HG02970 (cell line): ENCODE measurements at regions not wholly inside any gene's neighbourhood (a gene's known extent, or its start where the extent isn't known, plus 50 kb on each side); places are given as distances from the start of the nearest gene placed in this dataset.

Source experiments
- ATAC-seq: cut with Tn5 transposase; IDR thresholded peaks from one replicate; pipeline ENCODE4 v1.9.1; 2021; ENCODE audit warnings: mild to moderate bottlenecking, moderate library complexity, moderate number of reproducible peaks; ENCODE audit not compliant: unreplicated experiment, low FRiP score

GRCh38 chr5:163619273-163619934, 114.0 kb downstream of the MAT2B start:
- no peak for ATAC-seq

GRCh38 chr5:163619951-163620350, 114.5 kb downstream of the MAT2B start:
- ATAC-seq: no peak

- ATAC-seq: no peak
Measured at GRCh38 chr5:163622799-163623198, 117.4 kb downstream of the MAT2B start.

GRCh38 chr5:163623524-163623923, 118.1 kb downstream of the MAT2B start:
- ATAC-seq: no peak

GRCh38 chr5:163623986-163624385, 118.6 kb downstream of the MAT2B start:
- ATAC-seq: no peak

- ATAC-seq: no peak
Measured at GRCh38 chr5:163624431-163624830, 119.0 kb downstream of the MAT2B start.

GRCh38 chr5:163626904-163627434, 121.5 kb downstream of the MAT2B start:
- no peak for ATAC-seq

GRCh38 chr5:163631856-163632255, 126.4 kb downstream of the MAT2B start:
- no peak for ATAC-seq

- ATAC-seq: no peak
Measured at GRCh38 chr5:163633926-163634460, 128.6 kb downstream of the MAT2B start.

GRCh38 chr5:163635631-163636030, 130.2 kb downstream of the MAT2B start:
- no peak for ATAC-seq

GRCh38 chr5:163642904-163643303, 137.5 kb downstream of the MAT2B start:
- ATAC-seq: no peak

- ATAC-seq: no peak
Measured at GRCh38 chr5:163645421-163646416, 140.3 kb downstream of the MAT2B start.

- ATAC-seq: no peak
Measured at GRCh38 chr5:163649514-163649913, 144.1 kb downstream of the MAT2B start.

- no peak for ATAC-seq
Measured at GRCh38 chr5:163653526-163653925, 148.1 kb downstream of the MAT2B start.

GRCh38 chr5:163658702-163659567, 153.5 kb downstream of the MAT2B start:
- no peak for ATAC-seq

GRCh38 chr5:163659568-163659902, 154.1 kb downstream of the MAT2B start:
- ATAC-seq: no peak

GRCh38 chr5:163660486-163660885, 155.1 kb downstream of the MAT2B start:
- ATAC-seq: no peak

- ATAC-seq: no peak
Measured at GRCh38 chr5:163661360-163661759, 155.9 kb downstream of the MAT2B start.

GRCh38 chr5:163670036-163670435, 164.6 kb downstream of the MAT2B start:
- no peak for ATAC-seq

GRCh38 chr5:163677092-163677491, 171.7 kb downstream of the MAT2B start:
- no peak for ATAC-seq
